Neural progenitor cell (in vitro differentiated cells): ENCODE measurements at regions not wholly inside any gene's neighbourhood (a gene's known extent, or its start where the extent isn't known, plus 50 kb on each side); places are given as distances from the start of the nearest gene placed in this dataset.
A peak's percentile ranks its signal among the peaks of the same experiment; 100 is the strongest.

Experiments used
- DNase-seq: peaks from one replicate; pipeline ENCODE4 v3.0.0-alpha.2; 2016; ENCODE audit warnings: low spot score
- H2AFZ ChIP-seq: fragments of 200-600 bp; sonication (generic); replicated peaks from 2 replicates; pipeline ENCODE4 v1.6.1; 2016; ENCODE audit warnings: antibody characterized with exemption
- H3F3A ChIP-seq: fragments of 200-600 bp; sonication (generic); 2 replicates; pipeline ENCODE4 v1.6.1; 2016; ENCODE audit warnings: antibody characterized with exemption, low read depth
- H3K27ac ChIP-seq: fragments of 200-600 bp; sonication (generic); 2 replicates; pipeline ENCODE4 v1.5.1; 2016; ENCODE audit warnings: mild to moderate bottlenecking
- H3K27me3 ChIP-seq: fragments of 200-600 bp; sonication (generic); 2 replicates; pipeline ENCODE4 v1.6.1; 2016; ENCODE audit warnings: mild to moderate bottlenecking, moderate library complexity
- H3K36me3 ChIP-seq: fragments of 200-600 bp; sonication (generic); 2 replicates; pipeline ENCODE4 v1.5.1; 2016
- H3K4me1 ChIP-seq: fragments of 200-600 bp; sonication (generic); 2 replicates; pipeline ENCODE4 v1.6.1; 2016; ENCODE audit warnings: mixed run types
- H3K4me2 ChIP-seq: fragments of 200-600 bp; sonication (generic); 2 replicates; pipeline ENCODE4 v1.6.1; 2016
- H3K4me3 ChIP-seq: fragments of 200-600 bp; sonication (generic); 2 replicates; pipeline ENCODE4 v1.5.1; 2016
- H3K79me2 ChIP-seq: fragments of 200-600 bp; sonication (generic); 2 replicates; pipeline ENCODE4 v1.6.1; 2016; ENCODE audit warnings: low read depth
- H3K9ac ChIP-seq: fragments of 200-600 bp; sonication (generic); 2 replicates; pipeline ENCODE4 v1.6.1; 2016
- H3K9me3 ChIP-seq: fragments of 200-600 bp; sonication (generic); 2 replicates; pipeline ENCODE4 v1.5.1; 2016; ENCODE audit warnings: low read depth
- H4K20me1 ChIP-seq: fragments of 200-600 bp; sonication (generic); 2 replicates; pipeline ENCODE4 v1.6.1; 2016; ENCODE audit warnings: low read depth
- H3K27ac Mint-ChIP-seq: 3 replicates; pipeline ENCODE4 v1.8.0; 2021; ENCODE audit warnings: mixed read lengths
- H3K27me3 Mint-ChIP-seq: 2 replicates; pipeline ENCODE4 v1.8.0; 2022; ENCODE audit warnings: low read depth, mild to moderate bottlenecking, inconsistent platforms, moderate library complexity, mixed read lengths; ENCODE audit not compliant: insufficient read depth
- H3K36me3 Mint-ChIP-seq: 3 replicates; pipeline ENCODE4 v1.8.0; 2021; ENCODE audit warnings: mixed read lengths
- H3K4me1 Mint-ChIP-seq: 3 replicates; pipeline ENCODE4 v1.8.0; 2021; ENCODE audit warnings: mixed read lengths
- H3K4me3 Mint-ChIP-seq: 3 replicates; pipeline ENCODE4 v1.8.0; 2021; ENCODE audit warnings: mild to moderate bottlenecking, moderate library complexity, mixed read lengths
- H3K9me3 Mint-ChIP-seq: 3 replicates; pipeline ENCODE4 v1.8.0; 2020; ENCODE audit warnings: mixed read lengths
- EZH2 ChIP-seq: fragments of 200-600 bp; sonication (generic); IDR thresholded peaks from 2 replicates; pipeline ENCODE4 v1.6.1; 2017; ENCODE audit warnings: antibody characterized with exemption, mild to moderate bottlenecking, moderate library complexity
- EZH2phosphoT487 ChIP-seq: fragments of 200-600 bp; sonication (generic); IDR thresholded peaks from 2 replicates; pipeline ENCODE4 v1.6.1; 2017; ENCODE audit warnings: antibody characterized with exemption
- TF ChIP-seq, protein P1 (sequence below): fragments of 200-600 bp; sonication (generic); IDR thresholded peaks from 2 replicates; pipeline ENCODE4 v1.5.1; 2017; ENCODE audit warnings: antibody characterized with exemption, mild to moderate bottlenecking

DNA sequence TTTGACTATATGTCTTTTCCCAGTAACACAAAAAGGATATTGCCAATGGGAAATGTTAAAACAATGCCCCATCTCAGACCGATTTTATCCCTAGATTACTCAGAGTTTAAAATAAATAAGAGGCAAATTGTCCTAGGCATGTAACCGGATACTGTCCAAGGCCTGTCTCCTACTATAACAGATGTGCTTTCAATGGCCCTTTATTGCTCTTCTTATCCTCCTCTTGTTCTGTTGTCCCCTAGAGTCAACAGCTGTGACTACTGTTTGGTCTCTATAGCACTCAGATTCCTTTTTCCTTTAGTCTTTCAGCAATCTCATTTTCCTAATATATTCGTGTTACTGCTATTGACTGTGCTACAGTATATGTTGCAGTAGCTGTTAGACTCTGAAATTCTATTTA is 66.8 kb upstream of the PLS3 start:
- Histone ChIP-seq H3K4me1 (peaks cover 47% of the 10 kb centered on the region), H3K9ac (no peak overlapping the region), H3K9me3 (no peaks in the 10 kb centered on the region), H3K4me2 (peak overlapping the region; percentile 67), H3K27ac (peak overlapping the region; percentile 89), H4K20me1 (no peaks in the 10 kb centered on the region), H3K27me3 (no peaks in the 10 kb centered on the region), H2AFZ (no peak overlapping the region), H3K4me3 (no peak overlapping the region), H3K36me3 (no peaks in the 10 kb centered on the region), H3K79me2 (no peaks in the 10 kb centered on the region), H3F3A (peaks cover 13% of the 10 kb centered on the region)
- no peaks in the 10 kb centered on the region for H3K9me3 Mint-ChIP-seq
- peaks cover 9% of the 10 kb centered on the region for H3K4me1 Mint-ChIP-seq
- H3K27me3 Mint-ChIP-seq: no peaks in the 10 kb centered on the region
- no peak for TF ChIP-seq EZH2
- TF ChIP-seq, protein P1, sequence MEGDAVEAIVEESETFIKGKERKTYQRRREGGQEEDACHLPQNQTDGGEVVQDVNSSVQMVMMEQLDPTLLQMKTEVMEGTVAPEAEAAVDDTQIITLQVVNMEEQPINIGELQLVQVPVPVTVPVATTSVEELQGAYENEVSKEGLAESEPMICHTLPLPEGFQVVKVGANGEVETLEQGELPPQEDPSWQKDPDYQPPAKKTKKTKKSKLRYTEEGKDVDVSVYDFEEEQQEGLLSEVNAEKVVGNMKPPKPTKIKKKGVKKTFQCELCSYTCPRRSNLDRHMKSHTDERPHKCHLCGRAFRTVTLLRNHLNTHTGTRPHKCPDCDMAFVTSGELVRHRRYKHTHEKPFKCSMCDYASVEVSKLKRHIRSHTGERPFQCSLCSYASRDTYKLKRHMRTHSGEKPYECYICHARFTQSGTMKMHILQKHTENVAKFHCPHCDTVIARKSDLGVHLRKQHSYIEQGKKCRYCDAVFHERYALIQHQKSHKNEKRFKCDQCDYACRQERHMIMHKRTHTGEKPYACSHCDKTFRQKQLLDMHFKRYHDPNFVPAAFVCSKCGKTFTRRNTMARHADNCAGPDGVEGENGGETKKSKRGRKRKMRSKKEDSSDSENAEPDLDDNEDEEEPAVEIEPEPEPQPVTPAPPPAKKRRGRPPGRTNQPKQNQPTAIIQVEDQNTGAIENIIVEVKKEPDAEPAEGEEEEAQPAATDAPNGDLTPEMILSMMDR: no peak
- no peak for TF ChIP-seq EZH2phosphoT487
- H3K27ac Mint-ChIP-seq: no peak overlapping the region
- no peaks in the 10 kb centered on the region for H3K36me3 Mint-ChIP-seq
- peak; percentile 62 for DNase-seq
- no peak overlapping the region for H3K4me3 Mint-ChIP-seq

DNA sequence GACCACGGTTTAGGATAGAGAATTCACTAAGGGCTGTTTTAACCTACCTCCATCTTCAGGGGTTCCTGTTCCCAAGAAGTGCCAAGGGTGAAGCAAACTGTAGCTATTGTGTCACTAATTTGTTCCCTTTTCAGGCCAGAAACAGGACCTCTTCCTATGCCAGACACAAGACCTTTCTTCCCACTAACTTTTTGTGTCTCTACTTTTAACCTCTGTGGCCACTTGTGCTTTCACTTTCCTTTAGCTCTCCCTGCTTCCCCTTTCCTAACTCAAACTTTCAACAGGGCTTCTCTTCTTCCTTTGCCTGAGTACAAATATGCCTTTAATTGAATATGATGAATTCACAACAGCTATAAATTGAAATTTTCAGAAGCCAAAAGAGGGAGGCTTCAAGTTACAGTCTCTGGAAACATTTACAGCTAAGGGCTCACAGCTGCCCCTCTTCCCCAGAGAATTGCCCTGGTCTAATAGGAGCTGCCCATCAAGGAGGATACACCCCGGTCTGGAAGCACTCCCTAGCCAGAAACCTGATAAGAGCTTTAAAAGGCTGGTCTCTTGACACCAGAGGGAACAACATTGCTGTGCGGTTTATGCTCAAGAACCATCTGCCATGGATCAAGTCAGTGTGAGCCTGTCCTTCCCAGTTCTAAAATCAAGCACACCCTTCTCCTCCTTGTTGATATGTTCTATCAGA is 61.7 kb upstream of the PLS3 start:
- H3K4me2 ChIP-seq: no peak overlapping the region
- Mint-ChIP-seq H3K9me3 (no peaks in the 10 kb centered on the region), H3K4me1 (peaks cover 2% of the 10 kb centered on the region), H3K27ac (no peak overlapping the region), H3K4me3 (no peak overlapping the region), H3K27me3 (peaks cover 2% of the 10 kb centered on the region), H3K36me3 (no peaks in the 10 kb centered on the region)
- H3K4me1 ChIP-seq: peaks cover 31% of the 10 kb centered on the region
- no peak for DNase-seq
- H3K4me3 ChIP-seq: no peak overlapping the region
- no peaks in the 10 kb centered on the region for H3K27me3 ChIP-seq
- TF ChIP-seq EZH2phosphoT487 (no peak), EZH2 (no peak)
- TF ChIP-seq, protein P1: no peak
- no peaks in the 10 kb centered on the region for H3K79me2 ChIP-seq
- H2AFZ ChIP-seq: peak overlapping the region; percentile 20
- H3K27ac ChIP-seq: no peak overlapping the region
- no peaks in the 10 kb centered on the region for H4K20me1 ChIP-seq
- H3K9ac ChIP-seq: no peak overlapping the region
- no peaks in the 10 kb centered on the region for H3K36me3 ChIP-seq
- peaks cover 10% of the 10 kb centered on the region for H3F3A ChIP-seq
- no peaks in the 10 kb centered on the region for H3K9me3 ChIP-seq

DNA sequence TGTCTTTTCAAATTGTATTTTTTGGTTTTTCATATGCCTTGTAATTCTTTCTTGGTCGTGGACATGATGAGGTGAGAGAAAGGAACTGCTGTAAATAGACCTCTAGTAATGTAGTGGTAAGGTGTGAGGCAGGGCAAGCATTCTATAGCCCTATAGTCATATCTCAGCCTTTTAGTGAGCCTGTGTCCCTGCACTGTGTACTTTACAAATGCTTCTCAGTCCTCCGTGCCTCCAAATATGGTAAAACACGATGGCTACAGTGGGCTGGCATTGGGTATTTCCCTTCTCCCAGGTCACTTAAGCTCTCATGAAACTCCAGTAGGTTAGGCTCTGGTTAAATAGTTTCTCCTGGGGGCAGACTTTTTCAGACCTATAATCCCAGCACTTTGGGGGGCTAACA is 57.9 kb upstream of the PLS3 start:
- H3K27ac ChIP-seq: no peak overlapping the region
- no peaks in the 10 kb centered on the region for H3K9me3 Mint-ChIP-seq
- H3K27ac Mint-ChIP-seq: no peak overlapping the region
- H3K79me2 ChIP-seq: no peaks in the 10 kb centered on the region
- H4K20me1 ChIP-seq: no peaks in the 10 kb centered on the region
- H3K9ac ChIP-seq: no peak overlapping the region
- no peak for TF ChIP-seq EZH2phosphoT487
- TF ChIP-seq, protein P1: no peak
- no peak for TF ChIP-seq EZH2
- H3F3A ChIP-seq: peaks cover 8% of the 10 kb centered on the region
- DNase-seq: no peak
- no peaks in the 10 kb centered on the region for H3K4me1 Mint-ChIP-seq
- H3K9me3 ChIP-seq: no peaks in the 10 kb centered on the region
- H3K36me3 ChIP-seq: no peaks in the 10 kb centered on the region
- no peak overlapping the region for H3K4me3 ChIP-seq
- no peaks in the 10 kb centered on the region for H3K27me3 ChIP-seq
- H3K27me3 Mint-ChIP-seq: peaks cover 2% of the 10 kb centered on the region
- H3K4me3 Mint-ChIP-seq: no peak overlapping the region
- no peaks in the 10 kb centered on the region for H3K36me3 Mint-ChIP-seq
- H3K4me2 ChIP-seq: no peak overlapping the region
- no peak overlapping the region for H2AFZ ChIP-seq
- H3K4me1 ChIP-seq: peaks cover 4% of the 10 kb centered on the region
